Adrenal gland (tissue), 5 donors: ENCODE measurements at regions not wholly inside any gene's neighbourhood (a gene's known extent, or its start where the extent isn't known, plus 50 kb on each side); places are given as distances from the start of the nearest gene placed in this dataset.

Experiments
- POLR2A ChIP-seq, 2 donors: fragments of 450-650 bp; IDR thresholded peaks; one replicate each; pipeline ENCODE4 v1.6.1; 2017; ENCODE audit warnings: antibody characterized with exemption in 2 of 2, mild to moderate bottlenecking in 2 of 2, moderate library complexity in 1 of 2
- TF ChIP-seq, protein P1 (sequence below), 6 experiments: fragments of 450-650 bp in 4 of 6; fragments of 200-600 bp in 2 of 6; sonication (generic) in 1 of 6; IDR thresholded peaks; 1 replicate in 5 of 6; 2 replicates in 1 of 6; pipeline versions ENCODE4 v1.5.1 to v1.8.0; 2016 to 2021; ENCODE audit warnings: antibody characterized with exemption in 6 of 6, mild to moderate bottlenecking in 2 of 6, moderate library complexity in 1 of 6
- donor health status: DM: no; HTN: no; CAD: no.

DNA sequence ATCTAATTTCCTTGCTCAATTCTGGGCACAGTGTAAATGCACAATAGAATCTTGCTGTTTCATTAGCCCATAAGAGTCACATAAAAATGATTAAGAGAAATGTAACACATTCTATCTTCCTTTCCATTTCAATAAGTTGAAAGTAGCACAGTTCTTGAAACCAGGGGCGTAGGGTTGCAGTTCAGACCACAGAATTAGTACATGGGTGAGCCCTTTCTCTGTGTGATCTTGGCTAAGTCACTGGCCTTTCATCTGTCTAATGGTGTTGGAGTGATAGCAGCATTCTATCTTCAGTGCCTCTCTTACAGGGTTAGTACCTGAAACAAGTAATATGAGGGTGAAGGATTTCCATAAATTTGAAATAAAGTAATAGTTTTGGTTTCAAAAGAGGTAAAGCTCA, 445.3 kb upstream of the ZNF462 start:
- TF ChIP-seq, protein P1, sequence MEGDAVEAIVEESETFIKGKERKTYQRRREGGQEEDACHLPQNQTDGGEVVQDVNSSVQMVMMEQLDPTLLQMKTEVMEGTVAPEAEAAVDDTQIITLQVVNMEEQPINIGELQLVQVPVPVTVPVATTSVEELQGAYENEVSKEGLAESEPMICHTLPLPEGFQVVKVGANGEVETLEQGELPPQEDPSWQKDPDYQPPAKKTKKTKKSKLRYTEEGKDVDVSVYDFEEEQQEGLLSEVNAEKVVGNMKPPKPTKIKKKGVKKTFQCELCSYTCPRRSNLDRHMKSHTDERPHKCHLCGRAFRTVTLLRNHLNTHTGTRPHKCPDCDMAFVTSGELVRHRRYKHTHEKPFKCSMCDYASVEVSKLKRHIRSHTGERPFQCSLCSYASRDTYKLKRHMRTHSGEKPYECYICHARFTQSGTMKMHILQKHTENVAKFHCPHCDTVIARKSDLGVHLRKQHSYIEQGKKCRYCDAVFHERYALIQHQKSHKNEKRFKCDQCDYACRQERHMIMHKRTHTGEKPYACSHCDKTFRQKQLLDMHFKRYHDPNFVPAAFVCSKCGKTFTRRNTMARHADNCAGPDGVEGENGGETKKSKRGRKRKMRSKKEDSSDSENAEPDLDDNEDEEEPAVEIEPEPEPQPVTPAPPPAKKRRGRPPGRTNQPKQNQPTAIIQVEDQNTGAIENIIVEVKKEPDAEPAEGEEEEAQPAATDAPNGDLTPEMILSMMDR (IDR thresholded peaks at IDR 0.05) = no peak
- no peak for TF ChIP-seq POLR2A (IDR thresholded peaks at IDR 0.05)
